Fibroblast of skin of abdomen (primary cell): ENCODE measurements at regions not wholly inside any gene's neighbourhood (a gene's known extent, or its start where the extent isn't known, plus 50 kb on each side); places are given as distances from the start of the nearest gene placed in this dataset.
"Not testable (repeated sequence)": the region's sequence is repeated elsewhere in the genome, so short reads cannot be mapped to it uniquely, and the experiment has no call there.

Experiments used
- DNase-seq: peaks from one replicate; pipeline ENCODE4 v3.0.0-alpha.2; 2013

- no peak for DNase-seq
Measured at GRCh38 chr6:102995491-102995890, 1602.0 kb downstream of the GRIK2 start.

DNA sequence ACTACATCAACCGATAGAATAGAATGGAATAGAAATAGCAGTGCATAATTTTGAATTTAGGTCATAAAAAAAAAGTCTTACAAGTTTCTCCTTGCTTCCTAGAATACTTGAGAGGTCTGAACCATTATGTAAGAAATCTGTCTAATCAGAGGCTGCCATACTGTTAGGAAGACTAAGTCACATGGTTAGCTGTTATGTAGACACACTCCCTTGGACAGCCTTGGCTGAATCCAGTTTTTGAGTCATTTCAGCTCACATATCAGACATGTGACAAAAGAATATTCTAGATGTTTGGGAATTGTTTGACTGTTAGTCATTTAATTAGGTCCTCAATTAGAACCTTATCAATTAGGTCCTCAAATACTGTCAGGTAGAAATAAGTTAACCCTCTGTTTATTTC lies 1601.4 kb downstream of the GRIK2 start:
- DNase-seq, result no peak

DNA sequence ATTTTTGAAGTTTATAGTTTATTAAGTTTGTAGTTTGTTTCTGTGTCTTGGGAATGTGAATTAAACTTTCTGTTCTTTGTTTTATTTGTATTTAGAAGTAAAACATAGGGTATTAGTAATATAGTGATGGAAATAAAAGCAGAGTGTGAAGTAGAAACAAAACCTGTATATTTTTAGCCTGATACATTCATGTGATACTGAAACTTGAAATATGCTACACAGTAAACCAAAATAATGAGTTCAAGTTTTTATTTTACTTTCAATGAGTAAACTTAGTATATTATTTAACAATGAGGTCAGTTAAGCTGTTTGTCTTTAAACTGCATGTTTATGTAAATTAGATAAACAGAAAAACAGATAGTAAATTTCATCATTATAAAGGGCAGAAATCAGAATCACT lies 1592.6 kb downstream of the GRIK2 start:
- no peak for DNase-seq

- DNase-seq, result no peak
Measured at GRCh38 chr6:102984357-102984756, 1590.8 kb downstream of the GRIK2 start.

GRCh38 chr6:102981490-102982015 lies 1588.0 kb downstream of the GRIK2 start:
- no peak for DNase-seq

- no peak for DNase-seq
Measured at GRCh38 chr6:102980951-102981350, 1587.4 kb downstream of the GRIK2 start.

DNA sequence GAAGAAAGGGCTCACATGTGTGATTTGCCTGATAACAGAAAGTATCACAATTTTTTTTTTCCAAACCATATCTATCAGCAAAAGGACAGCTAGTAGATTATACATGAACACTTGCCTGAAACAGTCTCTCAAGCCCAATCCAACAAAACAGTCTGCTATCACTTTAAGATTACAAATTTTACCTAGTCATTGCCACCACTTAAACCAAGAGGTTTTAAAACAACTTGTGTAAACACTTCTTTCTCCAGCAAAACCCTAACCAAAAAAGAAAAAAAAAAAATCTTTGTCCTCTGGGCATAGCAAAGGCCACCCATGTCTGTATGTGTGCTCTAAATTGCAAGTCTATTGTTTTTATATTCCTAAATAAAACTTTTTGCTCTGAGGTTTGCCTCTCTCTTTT lies 1568.4 kb downstream of the GRIK2 start:
- no peak for DNase-seq

DNA sequence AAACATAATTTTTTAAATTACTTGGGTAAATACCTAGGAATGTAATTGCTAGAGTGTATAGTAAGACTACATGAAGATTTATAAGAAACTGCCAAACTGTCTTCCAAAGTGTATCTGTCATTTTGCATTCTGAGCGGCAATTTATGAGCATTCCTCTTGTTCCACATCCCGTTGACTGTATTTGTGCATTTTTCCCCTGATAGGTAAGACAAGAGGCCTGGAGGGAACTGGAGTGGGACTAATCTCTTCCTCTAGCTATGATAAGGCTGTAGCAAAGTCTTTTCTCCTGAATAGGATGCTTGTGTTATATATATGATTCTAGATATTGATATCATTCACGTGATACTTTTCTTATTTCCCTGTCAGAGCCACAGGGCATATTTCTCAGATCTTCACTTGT lies 1557.5 kb downstream of the GRIK2 start:
- DNase-seq, result peak; percentile 23

DNA sequence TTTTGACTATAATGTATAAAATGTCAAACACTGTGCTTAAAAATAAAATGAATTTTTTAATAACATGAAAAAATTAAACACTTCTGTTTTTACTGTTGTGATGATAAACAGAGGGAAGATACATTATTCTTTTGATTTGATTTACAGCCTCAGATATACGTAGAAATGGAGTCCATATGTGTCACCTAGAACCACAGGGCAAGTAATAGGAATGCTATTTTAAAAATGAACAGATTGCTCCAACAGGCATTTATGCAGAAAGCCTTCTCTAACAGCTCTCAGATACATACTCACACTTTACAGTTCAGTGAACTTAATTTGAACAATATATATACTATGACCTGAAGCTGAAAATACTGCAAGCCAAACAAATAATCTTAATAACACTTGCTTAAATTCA lies 1551.0 kb downstream of the GRIK2 start:
- peak; percentile 57 for DNase-seq

GRCh38 chr6:102942206-102942605 lies 1548.7 kb downstream of the GRIK2 start:
- no peak for DNase-seq

DNA sequence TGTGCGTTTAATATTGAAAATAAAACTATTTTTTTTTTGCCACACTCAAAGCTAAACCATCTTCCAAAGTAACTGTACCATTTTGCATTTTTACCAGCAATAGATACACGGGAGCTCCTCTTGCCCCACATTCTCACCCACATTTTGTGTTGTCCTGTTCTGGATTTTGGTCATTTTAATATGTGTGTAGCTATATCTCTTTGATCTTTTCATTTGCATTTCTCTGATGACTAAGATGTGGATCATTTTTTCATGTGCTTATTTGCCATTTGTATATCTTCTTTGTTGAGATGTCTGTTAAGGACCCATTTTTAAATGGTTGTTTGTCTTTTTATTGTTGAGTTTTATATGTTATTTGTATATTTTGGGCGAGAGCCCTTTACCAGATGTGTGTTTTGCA lies 1543.5 kb downstream of the GRIK2 start:
- DNase-seq, result no peak

DNA sequence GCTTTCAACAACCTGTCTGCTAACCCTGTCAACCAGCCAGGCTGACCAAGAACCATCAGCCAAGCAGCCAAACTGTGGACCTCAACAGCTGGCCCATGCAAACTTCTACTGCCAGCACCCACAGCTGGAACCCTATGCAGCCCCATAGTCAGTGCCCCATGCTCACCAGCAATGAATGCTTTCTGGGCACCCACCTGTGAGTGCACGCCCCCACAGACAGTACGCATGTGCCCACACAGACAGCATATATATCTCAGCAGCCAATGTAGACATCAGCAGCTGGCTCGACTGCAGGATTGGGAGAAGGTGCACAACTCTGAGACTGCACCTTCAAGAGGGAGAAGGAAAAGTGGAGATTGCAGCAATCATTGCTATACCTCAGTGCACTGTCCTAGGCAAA lies 1534.6 kb downstream of the GRIK2 start:
- DNase-seq, result no peak

- no peak for DNase-seq
Measured at GRCh38 chr6:102918161-102918560, 1524.7 kb downstream of the GRIK2 start.

- DNase-seq, result no peak
Measured at GRCh38 chr6:102911571-102911970, 1518.1 kb downstream of the GRIK2 start.

DNA sequence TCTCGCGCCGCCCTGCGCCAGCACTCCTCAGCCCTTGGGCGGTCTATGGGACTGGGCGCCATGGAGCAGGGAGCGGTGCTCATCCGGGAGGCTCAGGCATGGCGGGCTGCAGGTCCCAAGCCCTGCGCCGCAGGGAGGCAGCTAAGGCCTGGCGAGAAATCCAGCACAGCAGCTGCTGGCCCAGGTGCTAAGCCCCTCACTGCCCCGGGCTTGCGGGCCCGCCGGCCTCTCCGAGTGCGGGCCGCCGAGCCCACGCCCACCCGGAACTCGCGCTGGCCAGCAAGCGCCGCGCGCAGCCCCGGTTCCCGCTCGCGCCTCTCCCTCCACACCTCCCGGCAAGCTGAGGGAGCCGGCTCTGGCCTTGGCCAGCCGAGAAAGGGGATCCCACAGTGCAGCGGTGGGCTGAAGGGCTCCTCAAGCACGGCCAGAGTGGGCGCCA lies 1517.2 kb downstream of the GRIK2 start:
- not testable (repeated sequence) for DNase-seq

DNA sequence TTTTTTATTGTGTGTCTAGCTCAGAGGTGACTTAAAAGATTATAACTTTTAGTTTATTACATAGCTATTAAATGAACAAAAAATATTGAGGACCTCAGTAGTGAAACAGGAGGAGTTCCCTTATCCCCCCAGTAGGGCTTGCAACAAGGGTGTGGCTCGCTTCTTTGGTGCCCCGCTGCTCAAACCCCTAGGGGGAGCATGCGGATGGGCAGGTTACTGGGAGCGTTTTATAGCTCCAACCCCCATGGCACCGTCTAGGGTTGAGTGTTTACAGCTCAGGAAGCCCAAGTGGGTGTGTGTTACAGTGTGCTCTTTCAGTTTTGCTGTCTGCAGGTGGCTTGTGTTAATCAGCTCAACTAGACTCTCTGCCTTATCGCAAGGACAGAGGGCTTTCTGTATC lies 1513.7 kb downstream of the GRIK2 start:
- no peak for DNase-seq

GRCh38 chr6:102902471-102902870 lies 1509.0 kb downstream of the GRIK2 start:
- no peak for DNase-seq

- DNase-seq, result no peak
Measured at GRCh38 chr6:102895683-102896082, 1502.2 kb downstream of the GRIK2 start.

DNA sequence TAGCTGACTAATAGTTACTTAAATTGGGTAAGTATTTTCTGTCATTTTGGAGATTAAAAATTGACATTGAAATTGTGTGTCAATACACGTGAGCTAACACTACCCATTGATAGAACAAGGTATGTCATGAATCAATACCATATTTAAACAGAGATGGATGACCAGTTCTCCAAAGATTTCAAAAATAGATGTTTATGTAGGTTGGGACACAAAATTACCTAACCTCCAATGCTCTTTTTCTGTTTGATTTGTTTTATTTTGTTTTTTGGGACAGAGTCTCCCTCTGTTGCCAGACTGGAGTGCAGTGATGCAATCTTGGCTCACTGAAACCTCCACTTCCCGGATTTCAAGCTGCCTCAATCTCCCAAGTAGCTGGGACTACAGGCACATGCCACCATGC lies 1491.7 kb downstream of the GRIK2 start:
- DNase-seq, result no peak

DNA sequence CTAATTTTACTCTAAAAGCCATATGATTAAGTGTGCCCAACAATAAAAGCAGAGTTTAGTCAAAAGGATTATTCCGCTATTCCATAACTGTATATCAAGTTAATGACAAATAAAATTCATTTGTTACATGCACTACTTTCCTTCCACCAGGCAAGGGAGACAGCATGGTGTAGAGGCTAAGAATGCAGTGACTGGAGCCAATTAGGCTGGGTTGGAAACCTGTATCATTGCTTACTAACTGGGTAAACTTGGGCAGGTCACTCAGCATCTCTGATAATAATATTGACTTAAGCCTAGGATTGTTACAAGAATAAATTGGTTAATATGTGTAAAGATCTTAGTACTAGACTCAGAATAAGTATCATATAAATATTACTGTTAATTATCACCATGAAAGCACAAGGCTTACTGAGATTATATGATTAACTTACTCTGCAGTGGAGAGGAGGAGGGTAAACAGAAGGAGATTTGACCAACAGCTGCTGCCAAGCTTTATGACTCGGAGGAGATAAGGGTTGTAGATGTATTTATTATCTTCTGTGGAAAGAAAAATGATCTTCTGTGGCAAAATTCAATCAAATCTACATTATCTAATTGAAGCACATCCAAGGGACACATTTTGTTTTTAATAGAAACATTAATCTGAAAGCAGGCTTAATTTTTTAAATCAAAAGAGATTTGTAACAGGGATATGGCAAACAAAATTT lies 1459.9 kb downstream of the GRIK2 start:
- no peak for DNase-seq

- no peak for DNase-seq
Measured at GRCh38 chr6:102848796-102849195, 1455.3 kb downstream of the GRIK2 start.

- DNase-seq, result no peak
Measured at GRCh38 chr6:102848210-102848609, 1454.7 kb downstream of the GRIK2 start.

DNA sequence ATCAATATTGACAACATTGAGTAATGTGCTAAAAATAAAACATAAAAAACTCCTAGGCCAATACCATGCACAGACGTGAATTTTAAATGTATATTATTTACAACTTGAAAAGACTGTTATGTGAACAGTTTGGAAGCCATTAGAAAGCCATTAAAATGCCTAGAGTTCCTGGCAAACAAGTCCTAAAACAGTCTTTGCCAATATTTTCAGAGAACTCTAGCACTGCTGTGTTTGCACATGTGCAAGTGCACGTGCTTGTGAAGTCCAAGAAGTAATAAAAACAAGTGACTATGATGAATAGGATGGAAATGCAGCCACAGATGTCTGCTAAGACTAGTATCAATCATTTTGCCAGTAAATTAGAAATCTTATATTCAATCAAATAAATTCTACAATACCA lies 1447.6 kb downstream of the GRIK2 start:
- DNase-seq, result peak; percentile 40

DNA sequence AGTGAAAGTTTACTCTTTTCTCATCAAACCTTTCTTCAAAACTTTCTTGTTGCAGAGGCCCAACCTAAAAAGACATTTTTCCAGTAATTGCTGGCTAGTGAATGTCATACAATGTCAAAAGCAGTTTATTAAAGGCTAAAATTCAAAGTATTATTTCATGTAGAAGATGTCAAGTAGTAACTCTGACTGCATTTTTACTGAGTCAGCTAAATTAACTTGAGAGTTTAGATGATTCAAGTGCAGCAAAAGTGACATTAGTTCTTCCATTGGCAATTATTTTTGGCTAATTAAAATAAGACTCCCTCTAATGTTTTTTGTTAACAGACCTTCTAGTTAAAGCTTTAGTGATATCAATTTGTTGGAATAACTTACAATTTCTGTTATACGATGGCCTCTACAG lies 1438.5 kb downstream of the GRIK2 start:
- DNase-seq, result no peak

DNA sequence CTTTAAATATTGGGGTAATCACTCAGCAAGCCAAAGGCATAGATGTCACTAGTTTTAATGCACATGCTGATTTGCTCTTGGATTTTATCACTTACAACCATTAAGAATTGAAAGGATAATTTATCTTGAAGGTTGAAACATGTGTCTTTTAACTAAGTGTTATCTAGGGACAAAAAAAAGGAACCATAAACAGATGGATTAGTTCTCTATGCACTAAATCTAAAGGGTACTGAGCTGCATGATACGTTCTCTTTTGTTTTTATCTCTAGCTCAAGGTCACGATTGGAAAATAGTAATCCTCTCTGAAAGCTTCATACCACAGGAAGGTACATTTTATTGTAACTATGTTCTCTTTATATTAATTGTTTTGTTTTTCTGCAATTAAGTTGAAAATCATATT lies 1426.6 kb downstream of the GRIK2 start:
- no peak for DNase-seq
